Upper lobe of left lung (tissue), 6 donors: ENCODE measurements at regions not wholly inside any gene's neighbourhood (a gene's known extent, or its start where the extent isn't known, plus 50 kb on each side); places are given as distances from the start of the nearest gene placed in this dataset.

Experiments used
- ATAC-seq, 2 donors: fragments of 200-7000 bp; cut with Tn5 transposase; one replicate each; pipeline ENCODE4 v1.9.1; 2022; ENCODE audit warnings: mild to moderate bottlenecking in 2 of 2, moderate library complexity in 2 of 2; ENCODE audit not compliant: low FRiP score in 2 of 2
- DNase-seq, 2 donors: peaks; one replicate each; pipeline ENCODE4 v3.0.0-alpha.2; 2019 to 2020
- H3K27ac ChIP-seq, 4 donors: fragments of 200-600 bp; sonication (generic); one replicate each; pipeline ENCODE4 v1.5.1; 2016 to 2019
- H3K27me3 ChIP-seq, 4 donors: fragments of 200-600 bp; sonication (generic); one replicate each; pipeline ENCODE4 v1.5.1; 2017 to 2019
- H3K36me3 ChIP-seq, 4 donors: fragments of 200-600 bp; sonication (generic); one replicate each; pipeline ENCODE4 v1.5.1; 2016 to 2019
- H3K4me1 ChIP-seq, 4 donors: fragments of 200-600 bp; sonication (generic); one replicate each; pipeline ENCODE4 v1.5.1; 2018 to 2019
- H3K4me3 ChIP-seq, 4 donors: fragments of 200-600 bp; sonication (generic); one replicate each; pipeline ENCODE4 v1.5.1; 2017 to 2019; ENCODE audit warnings: mild to moderate bottlenecking in 2 of 4, moderate library complexity in 1 of 4
- H3K9me3 ChIP-seq, 4 donors: fragments of 200-600 bp; sonication (generic); one replicate each; pipeline ENCODE4 v1.5.1; 2018 to 2019
- CTCF ChIP-seq, 6 experiments: fragments of 450-650 bp in 4 of 6; fragments of 200-600 bp in 2 of 6; sonication (generic) in 2 of 6; IDR thresholded peaks; one replicate each; pipeline ENCODE4 v1.5.1; 2016 to 2019; ENCODE audit warnings: antibody characterized with exemption in 6 of 6
- EP300 ChIP-seq, 4 donors: sonication (generic); formaldehyde crosslinking; IDR thresholded peaks; one replicate each; pipeline ENCODE4 v1.5.1; 2017; ENCODE audit warnings: antibody characterized with exemption in 4 of 4, control low read depth in 2 of 4
- POLR2A ChIP-seq, 4 donors: fragments of 450-650 bp; IDR thresholded peaks; one replicate each; pipeline ENCODE4 v1.5.1; 2016 to 2017; ENCODE audit warnings: antibody characterized with exemption in 4 of 4, mild to moderate bottlenecking in 2 of 4
- POLR2AphosphoS5 ChIP-seq, 2 donors: sonication (generic); formaldehyde crosslinking; IDR thresholded peaks; one replicate each; pipeline ENCODE4 v1.5.1; 2017; ENCODE audit warnings: antibody characterized with exemption in 2 of 2
- WGBS, 2 donors: methylation state at CpG; one replicate each; pipeline ENCODE4 v1.1.5; 2017 to 2018; 5-methylcytosine and 5-hydroxymethylcytosine counted together
- donor health status: DM: no; HTN: no; CAD: no; lungs with moderate emphysema.
- donor health status: DM: no; HTN: yes; CAD: no; lungs with severe emphysema.

- H3K36me3 ChIP-seq, result no peaks in the 10 kb centered on the region
- WGBS, 2 donors, result 75 to 97% methylated on average over 2 of the region's 2 CpGs
- ATAC-seq, result no peak
- no peaks in the 10 kb centered on the region for H3K4me1 ChIP-seq
- H3K27me3 ChIP-seq, result no peaks in the 10 kb centered on the region
- H3K4me3 ChIP-seq, result no peak overlapping the region
- TF ChIP-seq EP300 (IDR thresholded peaks at IDR 0.05) (no peak), CTCF (IDR thresholded peaks at IDR 0.05) (no peak), POLR2A (IDR thresholded peaks at IDR 0.05) (no peak), POLR2AphosphoS5 (IDR thresholded peaks at IDR 0.05) (no peak)
- no peaks in the 10 kb centered on the region for H3K9me3 ChIP-seq
- DNase-seq, result no peak
- H3K27ac ChIP-seq, result no peak overlapping the region
Measured at GRCh38 chr2:65955259-65955658, 479.7 kb upstream of the MEIS1 start.

GRCh38 chr2:65952966-65953761 lies 481.8 kb upstream of the MEIS1 start:
- whole genome bisulfite sequencing, 2 donors, result 88 to 91% methylated on average over 5 of the region's 5 CpGs
- no peak for DNase-seq
- no peaks in the 10 kb centered on the region for H3K9me3 ChIP-seq

DNA sequence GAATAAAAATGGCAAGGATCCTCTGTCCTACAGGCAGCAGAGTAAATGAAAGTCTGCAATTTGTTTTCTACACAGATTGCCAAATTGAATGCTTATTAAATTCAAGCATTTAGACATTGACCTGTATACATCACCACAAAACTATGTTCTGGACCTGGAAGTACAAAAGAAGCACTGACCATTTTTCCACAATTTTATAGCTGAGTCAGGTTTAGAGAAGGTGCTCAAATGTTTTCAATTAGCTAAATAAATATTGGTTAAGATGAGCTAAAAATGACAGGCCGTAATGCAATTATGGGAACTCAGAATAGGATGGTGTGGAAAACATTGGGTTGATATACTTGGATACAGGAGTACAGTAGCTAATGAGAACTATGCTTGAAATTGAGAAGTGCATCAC lies 490.7 kb upstream of the MEIS1 start:
- H3K27me3 ChIP-seq, result no peaks in the 10 kb centered on the region
- no peak overlapping the region for H3K4me3 ChIP-seq
- no peak for TF ChIP-seq CTCF (IDR thresholded peaks at IDR 0.05)
- TF ChIP-seq POLR2A (IDR thresholded peaks at IDR 0.05), result no peak
- no peak for TF ChIP-seq EP300 (IDR thresholded peaks at IDR 0.05)
- TF ChIP-seq POLR2AphosphoS5 (IDR thresholded peaks at IDR 0.05), result no peak
- WGBS, 2 donors, result 89 to 94% methylated on average over 1 of the region's 1 CpG
- no peaks in the 10 kb centered on the region for H3K9me3 ChIP-seq
- DNase-seq (no peak), ATAC-seq (no peak)
- no peak overlapping the region for H3K27ac ChIP-seq
- H3K4me1 ChIP-seq, result no peaks in the 10 kb centered on the region
- no peaks in the 10 kb centered on the region for H3K36me3 ChIP-seq

More at GRCh38 chr2:65952966-65953761, 481.8 kb upstream of the MEIS1 start:
- H3K27me3 ChIP-seq, result no peaks in the 10 kb centered on the region
- no peaks in the 10 kb centered on the region for H3K4me1 ChIP-seq
- no peak overlapping the region for H3K4me3 ChIP-seq
- no peaks in the 10 kb centered on the region for H3K36me3 ChIP-seq
- H3K27ac ChIP-seq, result no peak overlapping the region
- TF ChIP-seq EP300 (IDR thresholded peaks at IDR 0.05), result no peak
- no peak for TF ChIP-seq CTCF (IDR thresholded peaks at IDR 0.05)
- TF ChIP-seq POLR2A (IDR thresholded peaks at IDR 0.05), result no peak
- no peak for TF ChIP-seq POLR2AphosphoS5 (IDR thresholded peaks at IDR 0.05)
- ATAC-seq, result no peak

DNA sequence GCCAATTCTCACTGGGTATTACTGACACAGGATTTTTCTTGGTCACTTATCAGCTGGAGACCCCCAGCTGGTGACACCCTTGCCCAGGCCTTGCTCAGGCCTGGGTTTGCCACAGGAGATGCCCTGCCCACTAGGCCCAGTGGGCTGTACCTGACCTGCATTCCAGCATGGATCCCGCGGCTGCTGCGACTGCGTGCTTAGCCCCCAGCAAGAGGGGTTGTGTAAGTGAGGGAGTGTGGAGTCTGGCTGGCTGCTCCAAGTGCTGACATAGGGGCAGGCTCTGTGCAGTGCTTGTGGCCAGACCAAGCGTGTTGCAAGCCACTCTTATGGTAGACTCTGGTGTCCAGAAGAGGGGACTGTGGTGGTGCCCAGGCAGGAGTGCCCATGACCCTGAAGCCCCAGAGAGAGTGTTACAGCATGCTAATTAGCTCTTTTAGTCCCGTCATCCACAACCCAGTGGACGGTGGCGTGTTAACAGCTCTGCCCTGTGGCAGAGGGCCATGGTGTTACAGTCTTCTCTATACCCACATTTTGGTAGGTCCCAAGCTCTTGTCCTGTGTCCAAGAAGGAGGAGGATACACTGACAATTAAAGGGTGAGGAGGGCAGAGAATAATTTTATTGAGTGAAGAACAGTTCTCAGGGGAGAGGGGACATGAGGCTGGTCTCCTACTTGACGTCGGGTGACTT lies 491.7 kb upstream of the MEIS1 start:
- Histone ChIP-seq H3K4me3 (no peak overlapping the region), H3K36me3 (no peaks in the 10 kb centered on the region), H3K27me3 (no peaks in the 10 kb centered on the region), H3K9me3 (no peaks in the 10 kb centered on the region), H3K27ac (no peak overlapping the region), H3K4me1 (no peaks in the 10 kb centered on the region)
- WGBS, 2 donors, result 96% methylated on average over 9 to 10 of the region's 10 CpGs
- ATAC-seq (no peak), DNase-seq (peak in 1 of 2 donors; percentile 46)
- no peak for TF ChIP-seq POLR2AphosphoS5 (IDR thresholded peaks at IDR 0.05)
- no peak for TF ChIP-seq CTCF (IDR thresholded peaks at IDR 0.05)
- no peak for TF ChIP-seq EP300 (IDR thresholded peaks at IDR 0.05)
- TF ChIP-seq POLR2A (IDR thresholded peaks at IDR 0.05), result no peak
